IMR-90 (cell line): ENCODE measurements at regions not wholly inside any gene's neighbourhood (a gene's known extent, or its start where the extent isn't known, plus 50 kb on each side); places are given as distances from the start of the nearest gene placed in this dataset.

Experiments used
- ATAC-seq: fragments of 200-7000 bp; cut with Tn5 transposase; 2 replicates; pipeline ENCODE4 v1.9.1; 2020; ENCODE audit warnings: low read depth, mild to moderate bottlenecking, moderate library complexity
- BruUV-seq: library from RNA; stranded (reverse); fragments of 400-500 nt; replicated peaks from 2 replicates; lab custom pipeline; 2021; lab: Mats Ljungman, UMichigan
- CTCF ChIA-PET: fragments of 300-600 bp; formaldehyde crosslinking; extraction: SDS; loops from one replicate; lab custom pipeline; 2021; ENCODE audit warnings: antibody characterized with exemption; lab: Yijun Ruan, JAX
- POLR2A ChIA-PET: fragments of 300-600 bp; sonication (Branson Sonifier 250); formaldehyde crosslinking; loops from one replicate; lab custom pipeline; 2022; ENCODE audit warnings: antibody characterized with exemption; ENCODE audit not compliant: unreplicated experiment; lab: Charles Lee
- DNase-seq: peaks from one replicate; pipeline ENCODE4 v3.0.0; 2013
- H2AFZ ChIP-seq: replicated peaks from 2 replicates; pipeline ENCODE3; 2013; ENCODE audit warnings: low read length, mild to moderate bottlenecking; ENCODE audit not compliant: poor library complexity
- H2AK5ac ChIP-seq: 2 replicates; pipeline ENCODE4 v1.6.1; 2013; ENCODE audit warnings: low read depth, low read length, inconsistent platforms
- H2AK9ac ChIP-seq: replicated peaks from 2 replicates; pipeline ENCODE3; 2013; ENCODE audit warnings: mild to moderate bottlenecking, low read depth, low read length, moderate library complexity; ENCODE audit not compliant: poor library complexity
- H2BK120ac ChIP-seq: 2 replicates; pipeline ENCODE4 v1.6.1; 2013; ENCODE audit warnings: low read depth, low read length, inconsistent platforms
- H2BK15ac ChIP-seq: 3 replicates; pipeline ENCODE4 v1.6.1; 2013; ENCODE audit warnings: low read depth, low read length, inconsistent platforms
- H2BK20ac ChIP-seq: 2 replicates; pipeline ENCODE4 v1.6.1; 2013; ENCODE audit warnings: low read depth, mild to moderate bottlenecking, inconsistent platforms, low read length, moderate library complexity
- H2BK5ac ChIP-seq: 2 replicates; pipeline ENCODE4 v1.6.1; 2013; ENCODE audit warnings: mild to moderate bottlenecking, low read depth, low read length, inconsistent platforms; ENCODE audit not compliant: poor library complexity, severe bottlenecking
- H3K14ac ChIP-seq: replicated peaks from 2 replicates; pipeline ENCODE4 v1.6.1; 2013; ENCODE audit warnings: low read depth, low read length, inconsistent platforms
- H3K18ac ChIP-seq: 2 replicates; pipeline ENCODE4 v1.6.1; 2013; ENCODE audit warnings: low read depth, low read length, control low read depth
- H3K23ac ChIP-seq: 2 replicates; pipeline ENCODE4 v1.6.1; 2013; ENCODE audit warnings: low read depth, low read length, inconsistent platforms
- H3K27ac ChIP-seq: 2 replicates; pipeline ENCODE4 v1.5.1; 2013; ENCODE audit warnings: mild to moderate bottlenecking, control low read depth, low read length; ENCODE audit not compliant: insufficient read depth
- H3K27me3 ChIP-seq: 2 replicates; pipeline ENCODE4 v1.6.1; 2013; ENCODE audit warnings: low read length; ENCODE audit not compliant: control insufficient read depth, insufficient read depth
- H3K36me3 ChIP-seq: 2 replicates; pipeline ENCODE4 v1.6.1; 2013; ENCODE audit warnings: low read length, mixed read lengths; ENCODE audit not compliant: control insufficient read depth, insufficient read depth
- H3K4ac ChIP-seq: 2 replicates; pipeline ENCODE4 v1.6.1; 2013; ENCODE audit warnings: low read depth, low read length, inconsistent platforms
- H3K4me1 ChIP-seq: 2 replicates; pipeline ENCODE4 v1.6.1; 2013; ENCODE audit warnings: low read length, mixed read lengths; ENCODE audit not compliant: control insufficient read depth, insufficient read depth
- H3K4me2 ChIP-seq: 2 replicates; pipeline ENCODE4 v1.6.1; 2013; ENCODE audit warnings: low read depth, mild to moderate bottlenecking, control low read depth, low read length, moderate library complexity
- H3K4me3 ChIP-seq: 2 replicates; pipeline ENCODE4 v1.5.1; 2013; ENCODE audit warnings: low read depth, mild to moderate bottlenecking, control low read depth, low read length, moderate library complexity; ENCODE audit not compliant: insufficient read depth
- H3K56ac ChIP-seq: 2 replicates; pipeline ENCODE4 v1.6.1; 2013; ENCODE audit warnings: low read length, inconsistent platforms; ENCODE audit not compliant: insufficient read depth; ENCODE audit errors: extremely low read depth
- H3K79me1 ChIP-seq, 2 experiments: 2 replicates each; pipeline ENCODE4 v1.6.1; 2013; ENCODE audit warnings: low read length in 2 of 2, inconsistent platforms in 1 of 2, low read depth in 1 of 2
- H3K9ac ChIP-seq: 2 replicates; pipeline ENCODE4 v1.6.1; 2013; ENCODE audit warnings: low read depth, low read length, control low read depth
- H3K9me1 ChIP-seq: 2 replicates; pipeline ENCODE4 v1.6.1; 2013; ENCODE audit warnings: low read length, inconsistent platforms; ENCODE audit not compliant: insufficient read depth
- H3K9me3 ChIP-seq: 2 replicates; pipeline ENCODE4 v1.6.1; 2013; ENCODE audit warnings: low read length; ENCODE audit not compliant: control insufficient read depth, insufficient read depth
- H4K20me1 ChIP-seq: 2 replicates; pipeline ENCODE4 v1.6.1; 2013; ENCODE audit warnings: low read length, inconsistent platforms; ENCODE audit not compliant: insufficient read depth
- H4K5ac ChIP-seq: 2 replicates; pipeline ENCODE4 v1.6.1; 2013; ENCODE audit warnings: mild to moderate bottlenecking, low read depth, low read length, control low read depth
- H4K8ac ChIP-seq, 2 experiments: 2 replicates each; pipeline ENCODE4 v1.6.1; 2013; ENCODE audit warnings: low read depth in 2 of 2, low read length in 2 of 2, control low read depth in 1 of 2, inconsistent platforms in 1 of 2
- H4K91ac ChIP-seq: 2 replicates; pipeline ENCODE4 v1.6.1; 2013; ENCODE audit warnings: low read depth, low read length, inconsistent platforms; ENCODE audit not compliant: insufficient read depth
- FOS ChIP-seq: fragments of 150-350 bp; IDR thresholded peaks from 2 replicates; pipeline ENCODE4 v1.6.1; 2016; ENCODE audit warnings: low read depth, low read length
- MXI1 ChIP-seq: IDR thresholded peaks from 2 replicates; pipeline ENCODE4 v1.6.1; 2012; ENCODE audit warnings: low read depth, mild to moderate bottlenecking, low read length, moderate library complexity, borderline replicate concordance
- SMC3 ChIP-seq: fragments of 150-350 bp; IDR thresholded peaks from 2 replicates; pipeline ENCODE4 v1.6.1; 2016; ENCODE audit warnings: low read depth, mild to moderate bottlenecking, antibody characterized with exemption, low read length, moderate library complexity
- WGBS, 2 experiments: methylation state at CpG; one replicate each; pipeline versions ENCODE4 v1.1.5 to v1.1.7; 2013; ENCODE audit warnings: missing lambda C conversion rate in 2 of 2; ENCODE audit not compliant: insufficient read length in 1 of 2; ENCODE audit errors: extremely low coverage in 2 of 2; 5-methylcytosine and 5-hydroxymethylcytosine counted together
- dilution Hi-C: fragments of 300-500 bp; cut with HindIII; formaldehyde crosslinking; loops from one replicate; pipeline ENCODE4 v1.14.3; 2018; ENCODE audit warnings: low sequenced_read_pairs; ENCODE audit not compliant: unreplicated experiment
- in situ Hi-C: fragments of 300-500 bp; cut with MboI; formaldehyde crosslinking; loops from 3 replicates; pipeline ENCODE4 v1.14.3; 2019; ENCODE audit warnings: low sequenced_read_pairs, inconsistent platforms, mixed read lengths
- intact Hi-C: fragments of 100-400 bp; cut with micrococcal nuclease; formaldehyde crosslinking; loops from 2 replicates; pipeline ENCODE4 v1.10.0; 2022

DNA sequence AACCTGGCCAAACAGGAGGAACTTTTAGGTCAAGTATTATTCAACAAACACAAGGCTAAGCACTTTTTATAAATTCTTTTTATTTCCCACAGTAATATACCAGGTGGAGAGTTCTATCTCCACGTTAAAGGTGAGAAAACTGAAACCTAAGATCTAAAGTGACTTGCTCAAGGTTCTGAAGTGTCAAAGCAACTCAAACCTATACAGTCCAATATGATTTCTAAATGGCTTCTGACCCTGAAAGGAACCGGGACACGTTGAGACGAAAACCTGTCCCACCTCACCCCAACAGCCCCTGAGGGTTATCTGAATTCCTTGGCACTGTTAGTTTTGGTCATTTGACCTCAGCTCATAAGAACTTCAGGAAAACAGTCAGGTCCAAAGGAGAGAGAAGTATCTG is 814.5 kb upstream of the LRATD1 start:
- H3K79me1 ChIP-seq: no peaks in the 10 kb centered on the region
- no peak overlapping the region for H4K91ac ChIP-seq
- H2BK15ac ChIP-seq: no peak overlapping the region
- dilution Hi-C loops (no loop called here), in situ Hi-C loops (no loop called here), intact Hi-C loops (no loop called here)
- peaks cover 2% of the 10 kb centered on the region; the same call in 1 of the 2 replicates for H3K9me3 ChIP-seq
- no peaks in the 10 kb centered on the region for H3K27me3 ChIP-seq
- no CpG with 5 or more reads among the region's 4 CpGs for WGBS, 2 experiments
- no peak overlapping the region for H3K23ac ChIP-seq
- H3K18ac ChIP-seq: no peak overlapping the region
- no peak overlapping the region for H4K5ac ChIP-seq
- BruUV-seq: no TSS peak
- H4K20me1 ChIP-seq: no peaks in the 10 kb centered on the region
- TF ChIP-seq SMC3: no peak
- TF ChIP-seq MXI1: no peak
- no peak for TF ChIP-seq FOS
- DNase-seq (no peak), ATAC-seq (no peak)
- H3K27ac ChIP-seq: no peak overlapping the region
- no peak overlapping the region for H3K4me3 ChIP-seq
- H2AK9ac ChIP-seq: no peak overlapping the region
- H2BK5ac ChIP-seq: no peak overlapping the region
- H3K4me2 ChIP-seq: no peak overlapping the region
- H3K36me3 ChIP-seq: no peaks in the 10 kb centered on the region
- no peak overlapping the region for H2BK20ac ChIP-seq
- H3K4ac ChIP-seq: no peak overlapping the region
- ChIA-PET CTCF (no interaction called here), POLR2A (no interaction called here)
- H3K14ac ChIP-seq: no peak overlapping the region
- H2AFZ ChIP-seq: no peak overlapping the region
- no peak overlapping the region for H3K9ac ChIP-seq
- no peak overlapping the region for H4K8ac ChIP-seq
- no peak overlapping the region for H3K56ac ChIP-seq
- no peak overlapping the region for H2BK120ac ChIP-seq
- H3K4me1 ChIP-seq: no peaks in the 10 kb centered on the region
- H2AK5ac ChIP-seq: no peak overlapping the region
- no peaks in the 10 kb centered on the region for H3K9me1 ChIP-seq
